Lung microvascular endothelial cell (primary cell): ENCODE measurements at regions not wholly inside any gene's neighbourhood (a gene's known extent, or its start where the extent isn't known, plus 50 kb on each side); places are given as distances from the start of the nearest gene placed in this dataset.
A peak's percentile ranks its signal among the peaks of the same experiment; 100 is the strongest.

Experiments
- DNase-seq, 2 donors: peaks; one replicate each; pipeline versions ENCODE4 v3.0.0 to v3.0.0-alpha.2; 2010; ENCODE audit warnings: low read depth in 2 of 2

DNA sequence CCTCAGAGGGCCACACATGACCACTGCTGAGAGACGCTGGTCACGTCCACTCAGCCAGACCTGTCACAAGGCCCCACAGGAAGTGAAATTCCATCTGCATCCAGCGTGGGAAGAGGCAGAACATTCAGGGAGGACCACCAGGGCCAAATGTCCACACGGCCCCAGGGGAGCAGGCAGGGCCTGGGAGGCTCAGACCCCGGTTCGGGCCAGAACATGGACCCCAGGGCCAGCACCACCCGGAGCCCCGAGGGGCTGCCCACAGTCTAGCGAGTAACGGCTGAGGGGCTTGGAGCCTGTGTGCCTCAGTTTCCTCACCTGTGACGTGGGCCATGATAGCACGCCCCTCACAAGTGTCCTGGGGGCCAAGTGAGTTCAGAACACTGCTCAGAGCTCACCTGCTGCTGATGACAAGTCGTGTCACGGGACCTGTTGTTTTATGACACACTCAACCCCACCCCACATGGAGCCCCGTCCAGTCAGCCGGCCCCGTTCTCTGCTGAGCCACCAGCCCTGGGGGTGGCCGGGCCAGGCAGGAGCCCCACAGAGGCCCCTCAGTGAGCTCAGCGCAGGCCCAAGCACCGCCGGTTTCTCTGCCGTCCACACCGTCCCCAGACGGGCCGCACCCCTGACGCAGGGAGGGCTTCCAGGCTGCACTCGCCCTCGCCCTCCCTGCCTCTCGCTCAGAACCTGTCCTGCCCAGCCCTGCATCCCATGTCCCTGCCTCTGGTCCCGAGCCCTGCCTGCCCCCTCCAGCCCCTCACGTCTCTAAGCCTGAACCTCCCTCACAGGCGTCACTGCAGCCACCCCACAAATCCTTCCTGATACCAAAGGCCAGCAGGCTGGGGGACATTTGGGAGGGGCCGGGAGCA is 79.5 kb upstream of the GALNT9 start:
- DNase-seq, result no peak

- DNase-seq, result no peak
These were observed 78.6 kb upstream of the GALNT9 start for GRCh38 chr12:132407992-132408391.

DNA sequence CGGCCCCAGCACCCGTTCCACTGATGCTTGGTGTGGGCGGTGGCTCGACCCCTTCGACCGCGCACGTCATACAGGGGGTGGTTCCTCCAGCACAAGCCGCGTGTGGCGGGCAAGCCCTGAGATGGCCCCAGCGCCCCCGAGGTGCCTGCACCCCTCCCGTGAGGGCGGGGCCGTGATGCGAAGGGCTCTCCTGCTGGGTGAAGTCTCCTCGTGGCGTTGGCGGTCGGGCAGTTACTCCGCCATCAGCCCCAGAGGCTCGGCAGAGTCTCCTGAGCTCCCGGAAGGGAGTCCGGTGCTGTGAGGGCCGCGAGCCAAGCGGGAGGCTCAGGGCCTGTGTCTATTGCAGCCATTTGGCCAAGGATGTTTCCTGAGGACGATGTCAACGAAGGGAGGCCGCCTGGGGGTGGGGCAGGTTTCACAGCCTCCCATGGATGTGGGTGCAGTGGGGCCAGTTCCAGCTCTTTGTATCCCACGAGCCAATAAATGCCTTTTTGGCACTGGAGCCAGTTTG is 78.1 kb upstream of the GALNT9 start:
- peak in 1 of 2 donors; percentile 19 for DNase-seq

DNA sequence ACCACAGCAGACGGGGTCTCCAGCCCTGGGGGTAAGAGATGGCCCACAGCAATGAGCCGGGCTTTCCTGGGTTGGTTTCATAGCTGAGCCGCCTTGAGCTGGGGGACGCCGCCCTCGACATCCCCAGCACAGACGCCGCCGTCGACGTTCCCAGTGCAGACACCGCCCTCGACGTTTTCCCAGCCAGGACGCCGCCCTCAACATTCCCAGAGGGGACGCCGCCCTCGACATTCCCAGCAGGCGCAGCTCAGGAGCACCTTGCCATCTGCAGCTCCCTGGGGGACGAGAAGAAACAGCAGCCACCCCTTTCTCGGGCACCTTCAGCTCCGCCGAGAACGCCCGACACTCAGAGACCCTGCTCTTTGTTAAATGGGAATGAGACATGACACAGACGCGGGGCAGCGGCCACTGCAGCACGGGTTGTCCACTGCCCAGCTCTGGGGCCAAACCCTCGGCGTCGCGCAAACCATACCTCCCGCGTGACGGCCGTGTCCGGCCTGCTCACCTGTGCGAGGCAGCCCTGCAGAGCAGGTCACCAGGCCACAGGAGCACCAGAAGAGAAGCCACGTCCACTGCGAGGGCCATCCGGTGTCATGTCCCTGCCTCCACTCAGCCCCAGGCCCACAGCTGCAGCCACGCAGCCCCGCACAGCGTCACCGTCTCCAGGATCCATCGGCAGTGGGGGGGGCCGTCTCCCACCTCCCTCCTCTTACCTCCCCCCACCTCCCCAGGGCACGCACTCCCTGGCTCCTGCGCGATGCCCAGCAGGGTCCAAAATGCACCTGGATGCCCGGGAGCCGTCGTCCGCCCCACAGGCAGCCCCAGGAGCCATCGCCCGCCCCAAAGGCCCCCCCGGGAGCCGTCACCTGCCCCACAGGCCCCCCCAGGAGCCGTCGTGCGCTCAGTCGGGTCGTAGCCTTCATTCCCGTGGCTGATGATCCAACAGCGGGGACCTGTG is 77.4 kb upstream of the GALNT9 start:
- no peak for DNase-seq

DNA sequence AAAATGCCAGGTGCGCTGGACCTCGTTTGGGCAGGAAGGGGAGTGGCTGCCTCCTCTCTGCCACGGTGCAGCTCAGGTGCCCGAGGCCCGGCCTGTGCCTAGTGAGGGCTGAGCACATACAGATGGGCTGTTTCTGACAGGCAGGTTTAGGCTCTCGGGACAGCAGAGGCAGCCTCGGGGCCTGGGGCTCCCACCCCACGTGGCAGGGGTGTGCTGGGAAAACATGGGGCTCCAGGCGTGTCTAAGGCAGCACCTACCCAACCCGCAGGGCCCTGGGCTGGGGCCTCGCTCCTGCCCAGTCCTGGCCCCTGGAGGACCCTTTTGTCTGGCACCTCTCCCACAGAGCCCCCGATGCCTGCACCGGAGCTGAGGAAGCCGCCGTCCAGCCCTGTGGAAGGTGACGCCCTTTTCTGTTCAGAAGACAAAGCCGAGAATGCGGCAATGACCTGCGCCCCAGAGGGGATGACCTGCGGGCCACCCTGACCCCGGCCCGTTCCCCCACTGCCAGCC is 76.4 kb upstream of the GALNT9 start:
- no peak for DNase-seq

- no peak for DNase-seq
These were observed 75.8 kb upstream of the GALNT9 start for GRCh38 chr12:132404951-132405741.

- DNase-seq, result no peak
These were observed 75.1 kb upstream of the GALNT9 start for GRCh38 chr12:132404435-132404855.

- DNase-seq, result no peak
These were observed 74.4 kb upstream of the GALNT9 start for GRCh38 chr12:132403636-132404434.

DNA sequence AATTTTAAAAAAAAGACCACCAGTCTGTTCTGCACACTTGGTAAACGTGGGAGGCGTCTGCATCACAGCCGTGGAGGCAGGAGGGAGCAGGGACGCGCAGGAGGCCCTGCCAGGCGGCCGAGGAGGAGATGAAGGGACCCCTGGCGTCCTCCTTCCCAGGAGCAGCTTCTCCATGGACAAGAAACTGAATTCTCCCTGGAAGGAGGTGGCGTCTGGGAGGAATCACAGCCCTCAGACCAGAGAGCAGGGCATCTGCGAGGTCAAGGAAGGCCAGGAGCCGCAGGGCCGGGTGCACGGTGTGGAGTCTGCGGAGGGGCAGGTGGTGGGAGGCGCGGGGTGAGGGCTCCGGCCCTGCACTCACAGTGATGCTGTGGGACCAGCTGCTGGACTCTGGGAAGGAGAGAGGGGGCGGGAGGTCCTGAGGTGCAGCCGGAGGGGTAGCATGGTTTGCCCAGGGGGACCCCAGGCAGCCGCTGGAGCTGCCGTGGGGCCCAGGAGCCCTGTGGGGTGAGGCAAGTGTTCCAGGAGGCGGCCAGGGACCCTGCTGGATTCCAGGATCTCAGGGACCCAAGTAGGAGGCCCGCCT is 73.5 kb upstream of the GALNT9 start:
- no peak for DNase-seq

- DNase-seq, result no peak
These were observed 72.6 kb upstream of the GALNT9 start for GRCh38 chr12:132401982-132402381.

- DNase-seq, result no peak
These were observed 70.7 kb upstream of the GALNT9 start for GRCh38 chr12:132400011-132400641.

- no peak for DNase-seq
These were observed 70.0 kb upstream of the GALNT9 start for GRCh38 chr12:132399092-132400010.

DNA sequence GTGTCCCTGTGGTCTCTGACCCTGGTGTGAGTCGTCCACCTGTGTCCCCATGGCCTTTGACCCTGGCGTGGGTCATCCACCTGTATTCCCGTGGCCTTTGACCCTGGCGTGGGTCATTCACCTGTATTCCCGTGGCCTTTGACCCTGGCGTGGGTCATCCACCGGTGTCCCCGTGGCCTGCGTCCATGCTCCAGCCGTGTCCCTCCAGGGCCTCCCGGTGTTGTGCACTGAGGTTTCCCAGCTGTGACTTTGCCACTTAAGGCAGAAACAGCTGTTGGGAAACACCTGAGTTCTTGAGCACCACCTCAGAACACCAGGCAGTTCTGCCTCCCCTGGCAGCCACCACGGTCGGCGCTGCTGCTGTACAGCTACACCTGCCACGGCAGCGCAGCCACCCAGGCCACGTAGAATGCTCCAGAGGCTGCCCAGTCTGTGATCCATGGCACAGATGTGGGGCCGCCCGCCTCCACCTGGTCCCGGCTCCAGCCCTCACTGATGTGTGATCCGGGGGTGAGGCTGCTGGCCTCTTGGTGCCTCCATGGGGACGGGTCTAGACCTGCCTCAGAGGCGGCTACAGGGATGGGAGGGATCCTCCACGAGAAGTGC is 69.1 kb upstream of the GALNT9 start:
- DNase-seq, result no peak

- DNase-seq, result no peak
These were observed 68.6 kb upstream of the GALNT9 start for GRCh38 chr12:132397934-132398385.

DNA sequence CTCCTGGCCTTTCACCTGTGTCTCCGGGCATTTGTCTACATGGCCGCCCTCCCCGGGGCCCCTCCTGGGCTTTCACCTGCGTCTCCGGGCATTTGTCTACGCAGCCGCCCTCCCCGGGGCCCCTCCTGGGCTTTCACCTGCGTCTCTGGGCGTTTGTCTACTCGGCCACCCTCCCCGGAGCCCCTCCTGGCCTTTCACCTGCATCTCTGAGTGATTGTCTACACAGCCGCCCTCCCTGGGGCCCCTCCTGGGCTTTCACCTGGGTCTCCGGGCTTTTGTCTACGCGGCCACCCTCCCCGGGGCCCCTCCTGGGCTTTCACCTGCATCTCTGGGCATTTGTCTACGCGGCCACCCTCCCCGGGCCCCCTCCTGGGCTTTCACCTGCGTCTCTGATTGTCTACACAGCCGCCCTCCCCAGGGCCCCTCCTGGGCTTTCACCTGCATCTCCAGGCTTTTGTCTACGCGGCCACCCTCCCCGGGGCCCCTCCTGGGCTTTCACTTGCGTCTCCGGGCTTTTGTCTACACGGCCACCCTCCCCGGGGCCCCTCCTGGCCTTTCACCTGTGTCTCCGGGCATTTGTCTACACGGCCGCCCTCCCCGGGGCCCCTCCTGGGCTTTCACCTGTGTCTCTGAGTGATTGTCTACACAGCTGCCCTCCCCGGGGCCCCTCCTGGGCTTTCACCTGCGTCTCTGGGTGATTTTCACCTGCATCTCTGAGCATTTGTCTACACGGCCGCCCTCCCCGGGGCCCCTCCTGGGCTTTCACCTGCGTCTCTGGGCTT is 68.0 kb upstream of the GALNT9 start:
- DNase-seq, result no peak

DNA sequence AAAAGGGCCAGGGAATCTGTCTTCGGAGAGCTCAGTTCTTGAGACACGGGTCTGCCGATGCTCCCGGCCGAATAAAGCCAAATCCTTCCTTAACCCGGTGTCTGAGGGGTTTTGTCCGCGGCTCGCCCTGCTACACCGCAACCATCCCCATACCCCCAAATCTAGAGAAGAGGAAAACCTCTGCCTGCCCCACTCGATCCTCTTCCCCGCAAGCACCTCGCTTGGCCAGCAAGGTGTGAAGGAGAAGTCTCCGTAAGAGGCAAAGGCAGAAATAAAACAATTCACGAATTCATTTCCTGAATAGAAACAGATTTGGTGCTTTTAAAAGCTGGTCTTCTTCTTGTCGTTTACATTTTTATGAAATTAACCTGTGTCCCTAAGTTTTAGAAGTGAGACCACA is 67.3 kb upstream of the GALNT9 start:
- no peak for DNase-seq

DNA sequence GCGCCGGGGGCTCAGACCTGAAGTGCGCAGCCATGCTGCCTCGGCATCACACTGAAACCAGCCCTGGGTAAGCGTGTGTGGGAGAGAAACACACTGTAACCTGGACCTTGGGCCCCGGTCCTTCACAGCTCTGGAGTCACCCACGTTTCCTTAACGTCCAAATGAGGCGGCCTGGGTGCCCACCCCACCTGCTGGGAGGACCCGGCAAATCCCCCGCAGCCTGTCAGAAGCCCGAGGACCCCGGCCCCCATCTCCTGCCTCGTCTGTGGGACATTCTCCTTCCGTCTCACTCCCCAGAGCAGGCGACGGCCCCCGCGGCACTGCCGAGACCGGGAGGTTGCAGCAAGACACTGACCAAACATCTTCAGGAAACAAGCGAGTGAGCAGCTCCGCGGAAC is 66.5 kb upstream of the GALNT9 start:
- DNase-seq, result no peak
